ENCODE measurements at regions not wholly inside any gene's neighbourhood (a gene's known extent, or its start where the extent isn't known, plus 50 kb on each side); places are given as distances from the start of the nearest gene placed in this dataset.

DNA sequence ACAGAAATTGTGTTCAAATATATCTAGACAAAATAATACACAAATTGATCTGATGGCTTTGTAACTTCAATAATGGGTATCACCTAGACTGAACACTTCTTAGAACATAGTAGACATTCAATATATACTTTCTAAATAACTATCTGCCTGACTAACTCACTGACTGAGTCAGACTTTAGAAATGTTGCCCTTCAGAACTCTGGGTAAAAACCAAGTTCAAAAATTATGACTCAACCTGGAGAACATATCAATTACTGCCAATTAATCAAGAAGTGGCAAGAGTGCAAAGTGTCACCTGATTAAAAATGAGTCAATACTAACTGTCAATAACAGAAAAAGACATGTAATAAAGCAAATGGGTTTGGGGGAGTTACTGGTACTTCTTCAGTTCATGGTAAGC lies 144.6 kb upstream of the TMCO5A start:
- Histone ChIP-seq H3K27me3 (no peaks in the 10 kb centered on the region), H3K36me3 (no peaks in the 10 kb centered on the region), H3K4me1 (no peaks in the 10 kb centered on the region), H3K27ac (no peak overlapping the region), H3K9me3 (no peaks in the 10 kb centered on the region), H3K4me3 (no peak overlapping the region)
- intact Hi-C loops (cut with DNase I; ENCODE audit: low total_unique reads), result no loop called here
- no peak for DNase-seq
- TF ChIP-seq, protein P1, sequence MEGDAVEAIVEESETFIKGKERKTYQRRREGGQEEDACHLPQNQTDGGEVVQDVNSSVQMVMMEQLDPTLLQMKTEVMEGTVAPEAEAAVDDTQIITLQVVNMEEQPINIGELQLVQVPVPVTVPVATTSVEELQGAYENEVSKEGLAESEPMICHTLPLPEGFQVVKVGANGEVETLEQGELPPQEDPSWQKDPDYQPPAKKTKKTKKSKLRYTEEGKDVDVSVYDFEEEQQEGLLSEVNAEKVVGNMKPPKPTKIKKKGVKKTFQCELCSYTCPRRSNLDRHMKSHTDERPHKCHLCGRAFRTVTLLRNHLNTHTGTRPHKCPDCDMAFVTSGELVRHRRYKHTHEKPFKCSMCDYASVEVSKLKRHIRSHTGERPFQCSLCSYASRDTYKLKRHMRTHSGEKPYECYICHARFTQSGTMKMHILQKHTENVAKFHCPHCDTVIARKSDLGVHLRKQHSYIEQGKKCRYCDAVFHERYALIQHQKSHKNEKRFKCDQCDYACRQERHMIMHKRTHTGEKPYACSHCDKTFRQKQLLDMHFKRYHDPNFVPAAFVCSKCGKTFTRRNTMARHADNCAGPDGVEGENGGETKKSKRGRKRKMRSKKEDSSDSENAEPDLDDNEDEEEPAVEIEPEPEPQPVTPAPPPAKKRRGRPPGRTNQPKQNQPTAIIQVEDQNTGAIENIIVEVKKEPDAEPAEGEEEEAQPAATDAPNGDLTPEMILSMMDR (IDR thresholded peaks at IDR 0.05), result no peak

DNA sequence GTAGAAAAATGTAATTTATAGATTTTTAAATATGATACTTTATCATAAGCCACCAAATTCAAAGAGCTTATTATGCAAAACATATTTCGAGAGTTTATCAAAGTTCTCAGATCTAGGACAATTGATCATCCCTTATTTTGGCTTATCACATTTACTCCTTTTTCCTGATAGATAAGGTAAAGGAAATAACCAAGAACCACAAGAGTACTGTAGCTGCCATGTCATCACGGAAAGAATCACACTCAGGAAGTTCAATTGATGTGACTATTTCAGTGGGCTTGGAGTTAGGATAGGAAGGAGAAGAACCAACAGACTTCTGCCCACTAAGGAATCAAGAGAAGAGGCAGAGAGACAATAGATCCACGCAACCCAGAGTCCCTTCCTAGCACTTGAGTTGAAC lies 142.7 kb upstream of the TMCO5A start:
- no peak overlapping the region for H3K27ac ChIP-seq
- no peak for DNase-seq
- intact Hi-C loops (cut with DNase I; ENCODE audit: low total_unique reads), result no loop called here
- no peaks in the 10 kb centered on the region for H3K9me3 ChIP-seq
- no peaks in the 10 kb centered on the region for H3K4me1 ChIP-seq
- H3K27me3 ChIP-seq, result no peaks in the 10 kb centered on the region
- TF ChIP-seq, protein P1 (IDR thresholded peaks at IDR 0.05), result no peak
- no peaks in the 10 kb centered on the region for H3K36me3 ChIP-seq
- no peak overlapping the region for H3K4me3 ChIP-seq

DNA sequence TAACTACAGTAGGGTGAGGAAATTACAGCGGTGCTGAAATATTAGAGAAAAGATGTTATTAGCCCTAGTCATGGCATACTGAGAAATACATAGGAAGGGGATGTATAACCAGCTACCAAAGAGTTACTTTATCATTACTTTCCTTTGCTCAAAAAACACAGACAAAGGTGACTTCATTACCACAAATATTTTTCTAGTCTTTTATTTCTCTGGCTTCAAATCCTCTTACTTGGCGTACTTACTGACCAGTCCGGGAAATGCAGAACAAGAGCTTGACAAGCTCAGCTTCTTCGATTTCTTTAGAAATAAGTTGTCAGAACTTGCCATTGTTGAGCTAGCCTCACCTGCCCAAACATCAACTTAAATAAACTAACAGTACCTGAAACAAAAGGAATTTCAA lies 142.1 kb upstream of the TMCO5A start:
- Histone ChIP-seq H3K27ac (no peak overlapping the region), H3K9me3 (no peaks in the 10 kb centered on the region), H3K4me3 (no peak overlapping the region), H3K4me1 (no peaks in the 10 kb centered on the region), H3K36me3 (no peaks in the 10 kb centered on the region), H3K27me3 (no peaks in the 10 kb centered on the region)
- TF ChIP-seq, protein P1 (IDR thresholded peaks at IDR 0.05), result no peak
- DNase-seq, result no peak
- intact Hi-C loops (cut with DNase I; ENCODE audit: low total_unique reads), result no loop called here

DNA sequence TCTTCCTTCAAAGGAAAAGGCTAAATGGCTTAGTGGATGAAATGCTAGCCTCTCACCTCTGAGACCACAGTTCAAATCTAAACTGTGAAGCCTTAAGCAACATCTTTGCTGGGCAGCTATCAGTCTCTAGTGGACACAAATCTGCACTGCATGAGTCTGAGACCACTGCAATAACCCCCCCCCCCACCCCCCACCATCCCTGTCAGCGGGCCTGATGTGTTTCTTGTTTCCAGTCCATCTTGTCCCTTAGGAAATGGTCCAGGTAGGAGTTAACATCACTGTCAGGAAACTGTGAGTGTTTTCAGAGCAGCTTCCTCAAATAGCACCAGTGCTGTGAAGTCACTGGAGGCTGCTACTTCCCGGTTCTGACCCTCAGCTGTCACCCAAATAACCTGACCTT lies 140.6 kb upstream of the TMCO5A start:
- no peaks in the 10 kb centered on the region for H3K4me1 ChIP-seq
- no peak overlapping the region for H3K4me3 ChIP-seq
- no peaks in the 10 kb centered on the region for H3K27me3 ChIP-seq
- H3K9me3 ChIP-seq, result no peaks in the 10 kb centered on the region
- H3K36me3 ChIP-seq, result no peaks in the 10 kb centered on the region
- intact Hi-C loops (cut with DNase I; ENCODE audit: low total_unique reads), result no loop called here
- TF ChIP-seq, protein P1 (IDR thresholded peaks at IDR 0.05), result no peak
- H3K27ac ChIP-seq, result no peak overlapping the region
- DNase-seq, result no peak

DNA sequence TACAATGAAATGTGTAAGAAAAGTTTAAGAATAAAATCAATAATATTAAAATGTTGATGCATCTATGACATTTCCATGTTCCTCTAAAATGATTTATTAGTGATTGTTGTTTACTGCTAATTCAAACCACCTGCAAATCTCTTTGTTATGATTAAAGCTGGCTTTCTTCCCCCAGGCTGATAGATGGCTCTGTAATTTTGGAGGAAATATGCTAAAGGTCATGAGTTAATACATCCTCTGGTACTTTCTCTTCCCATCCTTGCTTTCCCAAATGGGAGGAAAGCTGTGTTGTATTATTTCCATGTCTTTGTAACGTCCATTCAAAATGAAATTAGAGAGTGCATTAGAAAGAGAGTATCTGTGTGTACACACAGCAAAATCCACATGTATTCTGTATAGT lies 139.5 kb upstream of the TMCO5A start:
- Histone ChIP-seq H3K4me3 (no peak overlapping the region), H3K27ac (no peak overlapping the region), H3K9me3 (no peaks in the 10 kb centered on the region), H3K27me3 (no peaks in the 10 kb centered on the region), H3K36me3 (no peaks in the 10 kb centered on the region), H3K4me1 (no peaks in the 10 kb centered on the region)
- DNase-seq, result no peak
- intact Hi-C loops (cut with DNase I; ENCODE audit: low total_unique reads), result no loop called here
- TF ChIP-seq, protein P1 (IDR thresholded peaks at IDR 0.05), result no peak

DNA sequence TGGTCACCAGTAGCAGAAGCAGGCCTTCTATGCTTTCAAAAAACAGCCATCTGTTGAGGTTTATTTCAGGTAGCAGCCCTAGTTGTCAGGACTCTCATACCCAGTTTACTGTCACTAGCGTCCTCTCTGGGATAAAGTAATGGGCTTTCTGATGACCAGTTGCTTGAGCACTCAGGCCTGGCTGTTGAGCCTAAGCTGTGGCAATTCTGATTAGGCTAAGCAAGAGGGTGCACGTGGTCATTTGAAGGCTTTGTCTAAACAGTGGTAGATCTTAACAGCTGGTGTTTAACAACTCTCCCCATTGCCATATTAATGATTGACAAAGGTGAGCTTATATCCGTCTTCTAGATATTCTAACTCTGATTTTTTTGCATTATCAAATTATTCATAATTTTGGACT lies 132.9 kb upstream of the TMCO5A start:
- DNase-seq, result no peak
- no peaks in the 10 kb centered on the region for H3K36me3 ChIP-seq
- H3K27ac ChIP-seq, result no peak overlapping the region
- H3K9me3 ChIP-seq, result no peaks in the 10 kb centered on the region
- no peaks in the 10 kb centered on the region for H3K4me1 ChIP-seq
- TF ChIP-seq, protein P1 (IDR thresholded peaks at IDR 0.05), result no peak
- H3K27me3 ChIP-seq, result no peaks in the 10 kb centered on the region
- intact Hi-C loops (cut with DNase I; ENCODE audit: low total_unique reads), result no loop called here
- no peak overlapping the region for H3K4me3 ChIP-seq

All from tibial artery (tissue), 4 donors.